PFSK-1 (cell line): ENCODE measurements at regions not wholly inside any gene's neighbourhood (a gene's known extent, or its start where the extent isn't known, plus 50 kb on each side); places are given as distances from the start of the nearest gene placed in this dataset.

Experiments used
- POLR2AphosphoS5 ChIP-seq: IDR thresholded peaks from 2 replicates; pipeline ENCODE4 v1.6.1; 2012; ENCODE audit warnings: low read depth, mild to moderate bottlenecking, control low read depth, low read length, moderate library complexity
- REST ChIP-seq, 2 experiments: IDR thresholded peaks; 2 replicates each; pipeline versions ENCODE4 v1.6.1 to v1.8.0; 2011 to 2012; ENCODE audit warnings: low read depth in 2 of 2, low read length in 2 of 2, control low read depth in 1 of 2, inconsistent platforms in 1 of 2, mild to moderate bottlenecking in 1 of 2, moderate library complexity in 1 of 2; ENCODE audit not compliant: insufficient read depth in 1 of 2
- SIN3A ChIP-seq: IDR thresholded peaks from 2 replicates; pipeline ENCODE4 v1.6.1; 2012; ENCODE audit warnings: mild to moderate bottlenecking, low read length, moderate library complexity, borderline replicate concordance; ENCODE audit not compliant: insufficient read depth
- TAF1 ChIP-seq: IDR thresholded peaks from 2 replicates; pipeline ENCODE4 v1.6.1; 2012; ENCODE audit warnings: low read length, control low read depth, borderline replicate concordance; ENCODE audit not compliant: insufficient read depth

DNA sequence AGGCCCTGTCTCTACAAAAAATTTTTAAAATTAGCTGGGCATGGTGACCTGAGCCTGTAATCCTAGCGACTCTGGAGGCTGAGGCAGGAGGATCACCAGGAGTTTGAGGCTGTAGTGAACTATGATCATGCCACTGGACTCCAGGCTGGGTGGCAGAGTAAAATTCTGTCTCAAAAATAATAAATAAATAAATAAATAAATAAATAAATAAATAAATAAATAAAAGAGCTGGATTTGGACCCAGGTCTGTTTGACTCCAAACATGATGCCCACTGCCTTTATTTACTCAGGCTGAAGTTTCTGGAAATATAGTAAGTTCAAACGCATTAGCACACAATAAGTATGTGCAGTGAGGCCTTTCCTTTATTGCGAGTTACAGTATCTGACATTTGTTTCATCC lies 75.0 kb downstream of the THNSL2 start:
- no peak for TF ChIP-seq POLR2AphosphoS5
- TF ChIP-seq SIN3A = no peak
- no peak for TF ChIP-seq TAF1
- no peak for TF ChIP-seq REST (IDR thresholded peaks at IDR 0.05; ENCODE audit: insufficient read depth in 1 of 2, low read depth in 2 of 2, low read length in 2 of 2)
